Neural cell (in vitro differentiated cells): ENCODE measurements at regions not wholly inside any gene's neighbourhood (a gene's known extent, or its start where the extent isn't known, plus 50 kb on each side); places are given as distances from the start of the nearest gene placed in this dataset.

Experiments
- H2AFZ ChIP-seq: fragments of 200-600, 300-800 bp; sonication (generic), shearing (Covaris generic); 2 replicates; pipeline ENCODE4 v1.6.0; 2014; ENCODE audit warnings: low read depth, mild to moderate bottlenecking, antibody characterized with exemption, low read length, moderate library complexity
- H3F3A ChIP-seq: fragments of 200-600 bp; shearing (Covaris generic); 2 replicates; pipeline ENCODE4 v1.6.1; 2016; ENCODE audit warnings: mild to moderate bottlenecking, moderate library complexity, mixed read lengths, antibody characterized with exemption, low read length; ENCODE audit not compliant: insufficient read depth, poor library complexity, severe bottlenecking
- H3K27ac ChIP-seq: fragments of 200-600, 300-800 bp; sonication (generic), shearing (Covaris generic); 2 replicates; pipeline ENCODE4 v1.5.1; 2014; ENCODE audit warnings: mild to moderate bottlenecking, low read length, moderate library complexity
- H3K27me3 ChIP-seq: fragments of 300-800, 200-600 bp; sonication (generic), shearing (Covaris generic); 2 replicates; pipeline ENCODE4 v1.6.0; 2014; ENCODE audit warnings: mild to moderate bottlenecking, low read depth, low read length, moderate library complexity; ENCODE audit not compliant: insufficient read depth
- H3K36me3 ChIP-seq: fragments of 300-800, 200-600 bp; sonication (generic), shearing (Covaris generic); 2 replicates; pipeline ENCODE4 v1.5.1; 2014; ENCODE audit warnings: mild to moderate bottlenecking, antibody characterized with exemption, low read length, moderate library complexity; ENCODE audit not compliant: insufficient read depth
- H3K4me2 ChIP-seq: fragments of 300-800, 200-600 bp; sonication (generic), shearing (Covaris generic); 2 replicates; pipeline ENCODE4 v1.6.0; 2014; ENCODE audit warnings: mild to moderate bottlenecking, low read length
- H3K4me3 ChIP-seq: fragments of 300-800, 200-600 bp; sonication (generic), shearing (Covaris generic); 2 replicates; pipeline ENCODE4 v1.5.1; 2014; ENCODE audit warnings: mild to moderate bottlenecking, low read length, moderate library complexity
- H3K79me2 ChIP-seq: fragments of 200-600 bp; shearing (Covaris generic); replicated peaks from 2 replicates; pipeline ENCODE4 v1.6.0; 2014; ENCODE audit warnings: mild to moderate bottlenecking, low read length, moderate library complexity; ENCODE audit not compliant: insufficient read depth
- H3K9ac ChIP-seq: fragments of 300-800, 200-600 bp; sonication (generic), shearing (Covaris generic); 2 replicates; pipeline ENCODE4 v1.6.1; 2016; ENCODE audit warnings: mild to moderate bottlenecking, low read length, mixed read lengths
- H3K9me2 ChIP-seq: fragments of 200-600 bp; shearing (Covaris generic); 2 replicates; pipeline ENCODE4 v1.6.1; 2016; ENCODE audit warnings: mild to moderate bottlenecking, low read length, mixed read lengths; ENCODE audit not compliant: insufficient read depth
- H3K9me3 ChIP-seq: fragments of 200-600, 300-800 bp; sonication (generic), shearing (Covaris generic); 2 replicates; pipeline ENCODE4 v1.6.1; 2016; ENCODE audit warnings: mild to moderate bottlenecking, mixed run types, low read length, moderate library complexity, mixed read lengths
- H4K20me1 ChIP-seq: fragments of 200-600 bp; shearing (Covaris generic); 2 replicates; pipeline ENCODE4 v1.6.1; 2016; ENCODE audit warnings: mild to moderate bottlenecking, mixed run types; ENCODE audit not compliant: insufficient read depth
- CTCF ChIP-seq: fragments of 450-650 bp; IDR thresholded peaks from 2 replicates; pipeline ENCODE4 v1.5.1; 2014; ENCODE audit warnings: antibody characterized with exemption, mild to moderate bottlenecking, moderate library complexity; ENCODE audit not compliant: poor library complexity, severe bottlenecking
- EP300 ChIP-seq: fragments of 450-650 bp; conservative IDR thresholded peaks from 2 replicates; pipeline ENCODE4 v1.6.1; 2014; ENCODE audit warnings: antibody characterized with exemption, mild to moderate bottlenecking, moderate library complexity; ENCODE audit not compliant: poor library complexity, severe bottlenecking
- EZH2 ChIP-seq: fragments of 200-600, 300-800 bp; shearing (Covaris generic), sonication (generic); IDR thresholded peaks from 2 replicates; pipeline ENCODE4 v1.6.1; 2014; ENCODE audit warnings: antibody characterized with exemption, low read length, borderline replicate concordance, mild to moderate bottlenecking; ENCODE audit not compliant: insufficient read depth, poor library complexity, severe bottlenecking
- MXI1 ChIP-seq: fragments of 450-650 bp; conservative IDR thresholded peaks from 2 replicates; pipeline ENCODE4 v1.6.1; 2014; ENCODE audit warnings: antibody characterized with exemption, mild to moderate bottlenecking; ENCODE audit not compliant: poor library complexity, severe bottlenecking
- POLR2AphosphoS5 ChIP-seq: IDR thresholded peaks from 2 replicates; pipeline ENCODE4 v1.6.1; 2012
- RAD21 ChIP-seq: fragments of 450-650 bp; conservative IDR thresholded peaks from 2 replicates; pipeline ENCODE4 v1.6.1; 2014; ENCODE audit warnings: antibody characterized with exemption, mild to moderate bottlenecking, moderate library complexity
- REST ChIP-seq: IDR thresholded peaks from 2 replicates; pipeline ENCODE4 v1.6.1; 2012; ENCODE audit warnings: borderline replicate concordance
- SMC3 ChIP-seq: fragments of 450-650 bp; conservative IDR thresholded peaks from 2 replicates; pipeline ENCODE4 v1.6.1; 2014; ENCODE audit warnings: antibody characterized with exemption, mild to moderate bottlenecking, moderate library complexity; ENCODE audit not compliant: poor library complexity
- TAF1 ChIP-seq: IDR thresholded peaks from 2 replicates; pipeline ENCODE4 v1.6.1; 2012; ENCODE audit warnings: low read depth

- Histone ChIP-seq H3F3A (no peaks in the 10 kb centered on the region), H2AFZ (no peak overlapping the region), H3K79me2 (no peaks in the 10 kb centered on the region), H3K9ac (no peak overlapping the region), H3K4me3 (no peak overlapping the region), H3K36me3 (no peaks in the 10 kb centered on the region), H3K27me3 (no peaks in the 10 kb centered on the region), H4K20me1 (no peaks in the 10 kb centered on the region), H3K27ac (no peak overlapping the region), H3K9me3 (no peaks in the 10 kb centered on the region), H3K4me2 (no peak overlapping the region), H3K9me2 (no peaks in the 10 kb centered on the region)
- TF ChIP-seq RAD21, result no peak
- TF ChIP-seq MXI1, result no peak
- TF ChIP-seq CTCF, result no peak
- TF ChIP-seq EP300, result no peak
- TF ChIP-seq REST, result no peak
- no peak for TF ChIP-seq POLR2AphosphoS5
- TF ChIP-seq SMC3, result no peak
- no peak for TF ChIP-seq EZH2
- no peak for TF ChIP-seq TAF1
Measured at GRCh38 chr2:217655651-217656050, 347.1 kb downstream of the TNS1 start.

- TF ChIP-seq TAF1 (no peak), EZH2 (no peak), REST (no peak), EP300 (no peak), CTCF (no peak), SMC3 (no peak), MXI1 (no peak), POLR2AphosphoS5 (no peak), RAD21 (no peak)
- Histone ChIP-seq H3K4me2 (no peak overlapping the region), H3K36me3 (no peaks in the 10 kb centered on the region), H4K20me1 (no peaks in the 10 kb centered on the region), H3K9me2 (no peaks in the 10 kb centered on the region), H3K27me3 (no peaks in the 10 kb centered on the region), H3K9me3 (no peaks in the 10 kb centered on the region), H3K4me3 (no peak overlapping the region), H2AFZ (no peak overlapping the region), H3K79me2 (no peaks in the 10 kb centered on the region), H3K27ac (no peak overlapping the region), H3K9ac (no peak overlapping the region), H3F3A (no peaks in the 10 kb centered on the region)
Measured at GRCh38 chr2:217654168-217654567, 348.6 kb downstream of the TNS1 start.
